Spleen (tissue), 7 donors: ENCODE measurements at regions not wholly inside any gene's neighbourhood (a gene's known extent, or its start where the extent isn't known, plus 50 kb on each side); places are given as distances from the start of the nearest gene placed in this dataset.

Source experiments
- POLR2A ChIP-seq, 3 donors: fragments of 450-650 bp; IDR thresholded peaks; one replicate each; pipeline ENCODE4 v1.5.1; 2017; ENCODE audit warnings: antibody characterized with exemption in 3 of 3, mild to moderate bottlenecking in 1 of 3
- TF ChIP-seq, protein P1 (sequence below), 11 experiments: fragments of 200-600 bp in 7 of 11; fragments of 450-650 bp in 4 of 11; sonication (generic) in 4 of 11; IDR thresholded peaks in 8 of 11; conservative IDR thresholded peaks in 3 of 11; 1 replicate in 7 of 11; 2 replicates in 4 of 11; pipeline versions ENCODE4 v1.4.0 to v1.8.0; 2016 to 2021; ENCODE audit warnings: antibody characterized with exemption in 11 of 11, inconsistent platforms in 4 of 11, mild to moderate bottlenecking in 1 of 11
- donor health status: DM: no; HTN: no; CAD: no; lungs with moderate emphysema.
- donor health status: DM: no; HTN: no; CAD: no.
- donor health status: DM: no; HTN: no; CAD: no.

DNA sequence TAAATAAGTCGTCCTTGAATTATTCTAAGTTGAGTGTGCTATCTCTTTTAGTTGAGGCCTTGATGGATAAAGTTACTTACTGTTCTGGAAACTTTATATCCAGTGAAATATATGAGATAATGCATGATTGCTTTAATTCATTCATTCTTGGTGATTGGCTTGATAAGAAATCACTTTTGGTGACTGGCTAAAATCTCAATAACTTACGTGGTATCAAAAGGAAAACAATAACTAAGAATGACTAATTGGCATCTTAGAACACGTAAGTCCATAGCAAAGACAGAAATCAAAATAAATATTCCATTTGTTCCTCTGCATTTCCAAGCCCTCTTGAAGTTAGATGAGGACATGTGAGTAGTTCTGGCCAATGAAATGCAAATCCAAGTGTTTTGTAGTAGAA, 251.6 kb downstream of the NUP35 start:
- TF ChIP-seq, protein P1, sequence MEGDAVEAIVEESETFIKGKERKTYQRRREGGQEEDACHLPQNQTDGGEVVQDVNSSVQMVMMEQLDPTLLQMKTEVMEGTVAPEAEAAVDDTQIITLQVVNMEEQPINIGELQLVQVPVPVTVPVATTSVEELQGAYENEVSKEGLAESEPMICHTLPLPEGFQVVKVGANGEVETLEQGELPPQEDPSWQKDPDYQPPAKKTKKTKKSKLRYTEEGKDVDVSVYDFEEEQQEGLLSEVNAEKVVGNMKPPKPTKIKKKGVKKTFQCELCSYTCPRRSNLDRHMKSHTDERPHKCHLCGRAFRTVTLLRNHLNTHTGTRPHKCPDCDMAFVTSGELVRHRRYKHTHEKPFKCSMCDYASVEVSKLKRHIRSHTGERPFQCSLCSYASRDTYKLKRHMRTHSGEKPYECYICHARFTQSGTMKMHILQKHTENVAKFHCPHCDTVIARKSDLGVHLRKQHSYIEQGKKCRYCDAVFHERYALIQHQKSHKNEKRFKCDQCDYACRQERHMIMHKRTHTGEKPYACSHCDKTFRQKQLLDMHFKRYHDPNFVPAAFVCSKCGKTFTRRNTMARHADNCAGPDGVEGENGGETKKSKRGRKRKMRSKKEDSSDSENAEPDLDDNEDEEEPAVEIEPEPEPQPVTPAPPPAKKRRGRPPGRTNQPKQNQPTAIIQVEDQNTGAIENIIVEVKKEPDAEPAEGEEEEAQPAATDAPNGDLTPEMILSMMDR (IDR thresholded peaks at IDR 0.05 in 8 of 11, conservative IDR thresholded peaks at IDR 0.05 in 3 of 11), result no peak
- TF ChIP-seq POLR2A (IDR thresholded peaks at IDR 0.05), result no peak
